Liver (tissue), 3 donors: ENCODE measurements at regions not wholly inside any gene's neighbourhood (a gene's known extent, or its start where the extent isn't known, plus 50 kb on each side); places are given as distances from the start of the nearest gene placed in this dataset.

Experiments used
- GABPA ChIP-seq, 2 donors: IDR thresholded peaks in 1 of 2; conservative IDR thresholded peaks in 1 of 2; 2 replicates each; pipeline ENCODE4 v1.6.1; 2016; ENCODE audit warnings: antibody characterized with exemption in 2 of 2, mild to moderate bottlenecking in 1 of 2, moderate library complexity in 1 of 2
- HNF4A ChIP-seq, 2 donors: conservative IDR thresholded peaks; 2 replicates each; pipeline ENCODE4 v1.6.1; 2016; ENCODE audit warnings: antibody characterized with exemption in 2 of 2, mild to moderate bottlenecking in 2 of 2
- JUND ChIP-seq, 2 donors: IDR thresholded peaks; 2 replicates each; pipeline ENCODE4 v1.6.1; 2016; ENCODE audit warnings: antibody characterized with exemption in 2 of 2
- RAD21 ChIP-seq, 2 donors: IDR thresholded peaks; 2 replicates each; pipeline ENCODE4 v1.6.1; 2016; ENCODE audit warnings: antibody characterized with exemption in 2 of 2, mild to moderate bottlenecking in 2 of 2
- SP1 ChIP-seq: IDR thresholded peaks from 2 replicates; pipeline ENCODE4 v1.6.1; 2018; ENCODE audit warnings: antibody characterized with exemption, mild to moderate bottlenecking
- TAF1 ChIP-seq: conservative IDR thresholded peaks from 2 replicates; pipeline ENCODE4 v1.6.1; 2016; ENCODE audit warnings: antibody characterized with exemption, mild to moderate bottlenecking
- TF ChIP-seq, protein P1 (sequence below): fragments of 150-350 bp; IDR thresholded peaks from 2 replicates; pipeline ENCODE4 v1.5.1; 2017; ENCODE audit warnings: improper control_type of control experiment, low read depth, low read length; ENCODE audit not compliant: missing input control
- TF ChIP-seq, protein P2 (sequence below): IDR thresholded peaks from 2 replicates; pipeline ENCODE4 v1.6.1; 2016; ENCODE audit warnings: antibody characterized with exemption, mild to moderate bottlenecking
- TF ChIP-seq, protein P3 (sequence below): IDR thresholded peaks from 2 replicates; pipeline ENCODE4 v1.6.1; 2016; ENCODE audit warnings: antibody characterized with exemption
- TF ChIP-seq, protein P4 (sequence below): IDR thresholded peaks from 2 replicates; pipeline ENCODE4 v1.6.1; 2016; ENCODE audit warnings: antibody characterized with exemption
- donor health status: healthy.
- donor health status: healthy.

DNA sequence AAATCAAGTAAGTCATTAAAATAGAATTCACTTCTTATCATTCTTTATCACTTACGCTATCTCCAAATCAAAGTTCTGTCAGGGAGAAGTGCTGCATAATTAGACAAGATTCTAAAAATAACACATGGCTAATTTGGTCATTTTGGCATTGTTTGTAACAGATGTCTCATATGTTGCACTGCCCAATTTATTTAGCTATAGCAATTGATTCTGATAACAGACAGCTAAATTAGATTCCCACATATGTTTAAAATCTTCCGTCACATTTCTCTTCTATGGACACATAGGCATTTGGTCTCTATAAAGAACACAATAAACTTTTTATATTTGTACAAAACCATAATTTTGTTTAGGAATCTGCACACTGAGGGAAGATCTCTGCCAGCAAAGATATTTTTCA, 644.5 kb upstream of the VRK2 start:
- no peak for TF ChIP-seq JUND (IDR thresholded peaks at IDR 0.05)
- TF ChIP-seq, protein P1, sequence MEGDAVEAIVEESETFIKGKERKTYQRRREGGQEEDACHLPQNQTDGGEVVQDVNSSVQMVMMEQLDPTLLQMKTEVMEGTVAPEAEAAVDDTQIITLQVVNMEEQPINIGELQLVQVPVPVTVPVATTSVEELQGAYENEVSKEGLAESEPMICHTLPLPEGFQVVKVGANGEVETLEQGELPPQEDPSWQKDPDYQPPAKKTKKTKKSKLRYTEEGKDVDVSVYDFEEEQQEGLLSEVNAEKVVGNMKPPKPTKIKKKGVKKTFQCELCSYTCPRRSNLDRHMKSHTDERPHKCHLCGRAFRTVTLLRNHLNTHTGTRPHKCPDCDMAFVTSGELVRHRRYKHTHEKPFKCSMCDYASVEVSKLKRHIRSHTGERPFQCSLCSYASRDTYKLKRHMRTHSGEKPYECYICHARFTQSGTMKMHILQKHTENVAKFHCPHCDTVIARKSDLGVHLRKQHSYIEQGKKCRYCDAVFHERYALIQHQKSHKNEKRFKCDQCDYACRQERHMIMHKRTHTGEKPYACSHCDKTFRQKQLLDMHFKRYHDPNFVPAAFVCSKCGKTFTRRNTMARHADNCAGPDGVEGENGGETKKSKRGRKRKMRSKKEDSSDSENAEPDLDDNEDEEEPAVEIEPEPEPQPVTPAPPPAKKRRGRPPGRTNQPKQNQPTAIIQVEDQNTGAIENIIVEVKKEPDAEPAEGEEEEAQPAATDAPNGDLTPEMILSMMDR = no peak
- TF ChIP-seq HNF4A (conservative IDR thresholded peaks at IDR 0.05) = no peak
- TF ChIP-seq GABPA (IDR thresholded peaks at IDR 0.05 in 1 of 2, conservative IDR thresholded peaks at IDR 0.05 in 1 of 2) = no peak
- TF ChIP-seq, protein P2, sequence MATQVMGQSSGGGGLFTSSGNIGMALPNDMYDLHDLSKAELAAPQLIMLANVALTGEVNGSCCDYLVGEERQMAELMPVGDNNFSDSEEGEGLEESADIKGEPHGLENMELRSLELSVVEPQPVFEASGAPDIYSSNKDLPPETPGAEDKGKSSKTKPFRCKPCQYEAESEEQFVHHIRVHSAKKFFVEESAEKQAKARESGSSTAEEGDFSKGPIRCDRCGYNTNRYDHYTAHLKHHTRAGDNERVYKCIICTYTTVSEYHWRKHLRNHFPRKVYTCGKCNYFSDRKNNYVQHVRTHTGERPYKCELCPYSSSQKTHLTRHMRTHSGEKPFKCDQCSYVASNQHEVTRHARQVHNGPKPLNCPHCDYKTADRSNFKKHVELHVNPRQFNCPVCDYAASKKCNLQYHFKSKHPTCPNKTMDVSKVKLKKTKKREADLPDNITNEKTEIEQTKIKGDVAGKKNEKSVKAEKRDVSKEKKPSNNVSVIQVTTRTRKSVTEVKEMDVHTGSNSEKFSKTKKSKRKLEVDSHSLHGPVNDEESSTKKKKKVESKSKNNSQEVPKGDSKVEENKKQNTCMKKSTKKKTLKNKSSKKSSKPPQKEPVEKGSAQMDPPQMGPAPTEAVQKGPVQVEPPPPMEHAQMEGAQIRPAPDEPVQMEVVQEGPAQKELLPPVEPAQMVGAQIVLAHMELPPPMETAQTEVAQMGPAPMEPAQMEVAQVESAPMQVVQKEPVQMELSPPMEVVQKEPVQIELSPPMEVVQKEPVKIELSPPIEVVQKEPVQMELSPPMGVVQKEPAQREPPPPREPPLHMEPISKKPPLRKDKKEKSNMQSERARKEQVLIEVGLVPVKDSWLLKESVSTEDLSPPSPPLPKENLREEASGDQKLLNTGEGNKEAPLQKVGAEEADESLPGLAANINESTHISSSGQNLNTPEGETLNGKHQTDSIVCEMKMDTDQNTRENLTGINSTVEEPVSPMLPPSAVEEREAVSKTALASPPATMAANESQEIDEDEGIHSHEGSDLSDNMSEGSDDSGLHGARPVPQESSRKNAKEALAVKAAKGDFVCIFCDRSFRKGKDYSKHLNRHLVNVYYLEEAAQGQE = no peak
- TF ChIP-seq, protein P3, sequence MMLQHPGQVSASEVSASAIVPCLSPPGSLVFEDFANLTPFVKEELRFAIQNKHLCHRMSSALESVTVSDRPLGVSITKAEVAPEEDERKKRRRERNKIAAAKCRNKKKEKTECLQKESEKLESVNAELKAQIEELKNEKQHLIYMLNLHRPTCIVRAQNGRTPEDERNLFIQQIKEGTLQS = no peak
- TF ChIP-seq, protein P4, sequence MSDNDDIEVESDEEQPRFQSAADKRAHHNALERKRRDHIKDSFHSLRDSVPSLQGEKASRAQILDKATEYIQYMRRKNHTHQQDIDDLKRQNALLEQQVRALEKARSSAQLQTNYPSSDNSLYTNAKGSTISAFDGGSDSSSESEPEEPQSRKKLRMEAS = no peak
- TF ChIP-seq SP1 = no peak
- TF ChIP-seq RAD21 (IDR thresholded peaks at IDR 0.05) = no peak
- TF ChIP-seq TAF1 = no peak
